Calu3 (cell line): ENCODE measurements at regions not wholly inside any gene's neighbourhood (a gene's known extent, or its start where the extent isn't known, plus 50 kb on each side); places are given as distances from the start of the nearest gene placed in this dataset.

Source experiments
- BruUV-seq: library from RNA; stranded (reverse); fragments of 400-500 nt; replicated peaks from 2 replicates; lab custom pipeline; 2021; lab: Mats Ljungman, UMichigan
- CTCF ChIA-PET: fragments of 300-600 bp; sonication (Branson Sonifier 250); formaldehyde crosslinking; loops from one replicate; lab custom pipeline; 2022; ENCODE audit warnings: antibody characterized with exemption; lab: Charles Lee
- DNase-seq: peaks from one replicate; pipeline ENCODE4 v3.0.0; 2022
- H3K27ac Mint-ChIP-seq: one replicate; pipeline ENCODE4 v1.8.0; 2022; ENCODE audit warnings: mixed read lengths; ENCODE audit not compliant: unreplicated experiment
- H3K27me3 Mint-ChIP-seq: one replicate; pipeline ENCODE4 v1.8.0; 2022; ENCODE audit warnings: mixed read lengths; ENCODE audit not compliant: unreplicated experiment
- H3K36me3 Mint-ChIP-seq: one replicate; pipeline ENCODE4 v1.8.0; 2022; ENCODE audit warnings: mild to moderate bottlenecking, moderate library complexity, mixed read lengths; ENCODE audit not compliant: insufficient read depth, unreplicated experiment
- H3K4me1 Mint-ChIP-seq: one replicate; pipeline ENCODE4 v1.8.0; 2022; ENCODE audit warnings: mild to moderate bottlenecking, low read depth, mixed read lengths; ENCODE audit not compliant: unreplicated experiment
- H3K4me3 Mint-ChIP-seq: one replicate; pipeline ENCODE4 v1.8.0; 2022; ENCODE audit warnings: mild to moderate bottlenecking, low read depth, moderate library complexity, mixed read lengths; ENCODE audit not compliant: unreplicated experiment
- H3K9me3 Mint-ChIP-seq: one replicate; pipeline ENCODE4 v1.8.0; 2022; ENCODE audit warnings: low read depth, mixed read lengths; ENCODE audit not compliant: unreplicated experiment
- CTCF ChIP-seq: fragments of 200-600 bp; IDR thresholded peaks from one replicate; pipeline ENCODE4 v1.8.0; 2022; ENCODE audit warnings: antibody characterized with exemption; ENCODE audit not compliant: unreplicated experiment
- intact Hi-C: fragments of 100-400 bp; cut with micrococcal nuclease; formaldehyde crosslinking; loops from one replicate; pipeline ENCODE4 v1.10.0; 2022; ENCODE audit not compliant: unreplicated experiment

- TF ChIP-seq CTCF = no peak
- intact Hi-C loops = loop anchor here (2.0 to 10.0 kb wide), 4 partner anchors 183 to 1081 kb away; no protein-coding TSS in a partner anchor
- no peak for DNase-seq
- peaks cover 15% of the 10 kb centered on the region for H3K4me1 Mint-ChIP-seq
- CTCF ChIA-PET = interaction anchor here (1.1 to 1.9 kb wide), 2 partner anchors 501 to 1085 kb away, joined by 3 to 9 read pairs; no protein-coding TSS in a partner anchor
- H3K9me3 Mint-ChIP-seq = no peaks in the 10 kb centered on the region
- no TSS peak for BruUV-seq
- no peaks in the 10 kb centered on the region for H3K27me3 Mint-ChIP-seq
- H3K36me3 Mint-ChIP-seq = no peaks in the 10 kb centered on the region
- H3K4me3 Mint-ChIP-seq = no peak overlapping the region
- H3K27ac Mint-ChIP-seq = no peak overlapping the region
Measured at GRCh38 chrX:45323387-45323786, 122.7 kb upstream of the DIPK2B start.

- CTCF ChIA-PET = interaction anchor here (0.7 to 1.9 kb wide), 7 partner anchors 157 to 1086 kb away, joined by 3 to 9 read pairs (median 3); no protein-coding TSS in a partner anchor
- no peaks in the 10 kb centered on the region for H3K9me3 Mint-ChIP-seq
- DNase-seq = no peak
- intact Hi-C loops = loop anchor here (2.0 to 10.0 kb wide), 4 partner anchors 184 to 1082 kb away; no protein-coding TSS in a partner anchor
- H3K27me3 Mint-ChIP-seq = no peaks in the 10 kb centered on the region
- BruUV-seq = no TSS peak
- peaks cover 15% of the 10 kb centered on the region for H3K4me1 Mint-ChIP-seq
- TF ChIP-seq CTCF = no peak
- H3K36me3 Mint-ChIP-seq = no peaks in the 10 kb centered on the region
- H3K27ac Mint-ChIP-seq = no peak overlapping the region
- H3K4me3 Mint-ChIP-seq = no peak overlapping the region
Measured at GRCh38 chrX:45322820-45323219, 122.1 kb upstream of the DIPK2B start.

- TF ChIP-seq CTCF = peak; percentile 29
- BruUV-seq = no TSS peak
- DNase-seq = peak; percentile 45
- no peak overlapping the region for H3K27ac Mint-ChIP-seq
- H3K4me3 Mint-ChIP-seq = no peak overlapping the region
- no peaks in the 10 kb centered on the region for H3K36me3 Mint-ChIP-seq
- peaks cover 15% of the 10 kb centered on the region for H3K4me1 Mint-ChIP-seq
- H3K9me3 Mint-ChIP-seq = no peaks in the 10 kb centered on the region
- intact Hi-C loops = loop anchor here (2.0 to 10.0 kb wide), 4 partner anchors 184 to 1082 kb away; no protein-coding TSS in a partner anchor
- CTCF ChIA-PET = interaction anchor here (0.7 to 1.9 kb wide), 8 partner anchors 158 to 1086 kb away, joined by 3 to 9 read pairs (median 3); no protein-coding TSS in a partner anchor
- no peaks in the 10 kb centered on the region for H3K27me3 Mint-ChIP-seq
Measured at GRCh38 chrX:45322382-45322781, 121.7 kb upstream of the DIPK2B start.

GRCh38 chrX:45320191-45320590 is 119.5 kb upstream of the DIPK2B start:
- Mint-ChIP-seq H3K27me3 (no peaks in the 10 kb centered on the region), H3K27ac (no peak overlapping the region), H3K36me3 (no peaks in the 10 kb centered on the region), H3K4me3 (no peak overlapping the region), H3K9me3 (no peaks in the 10 kb centered on the region), H3K4me1 (peaks cover 15% of the 10 kb centered on the region)
- intact Hi-C loops = loop anchor here (10.0 kb wide), 1 partner anchor 1085 kb away; no protein-coding TSS in a partner anchor
- no peak for TF ChIP-seq CTCF
- BruUV-seq = no TSS peak
- no peak for DNase-seq
- CTCF ChIA-PET = no interaction called here
